HG02852 (cell line): ENCODE measurements at regions not wholly inside any gene's neighbourhood (a gene's known extent, or its start where the extent isn't known, plus 50 kb on each side); places are given as distances from the start of the nearest gene placed in this dataset.
"Not testable (repeated sequence)": the region's sequence is repeated elsewhere in the genome, so short reads cannot be mapped to it uniquely, and the experiment has no call there.

ENCODE experiments used
- ATAC-seq: cut with Tn5 transposase; IDR thresholded peaks from one replicate; pipeline ENCODE4 v1.9.1; 2021; ENCODE audit warnings: mild to moderate bottlenecking, moderate library complexity; ENCODE audit not compliant: unreplicated experiment

DNA sequence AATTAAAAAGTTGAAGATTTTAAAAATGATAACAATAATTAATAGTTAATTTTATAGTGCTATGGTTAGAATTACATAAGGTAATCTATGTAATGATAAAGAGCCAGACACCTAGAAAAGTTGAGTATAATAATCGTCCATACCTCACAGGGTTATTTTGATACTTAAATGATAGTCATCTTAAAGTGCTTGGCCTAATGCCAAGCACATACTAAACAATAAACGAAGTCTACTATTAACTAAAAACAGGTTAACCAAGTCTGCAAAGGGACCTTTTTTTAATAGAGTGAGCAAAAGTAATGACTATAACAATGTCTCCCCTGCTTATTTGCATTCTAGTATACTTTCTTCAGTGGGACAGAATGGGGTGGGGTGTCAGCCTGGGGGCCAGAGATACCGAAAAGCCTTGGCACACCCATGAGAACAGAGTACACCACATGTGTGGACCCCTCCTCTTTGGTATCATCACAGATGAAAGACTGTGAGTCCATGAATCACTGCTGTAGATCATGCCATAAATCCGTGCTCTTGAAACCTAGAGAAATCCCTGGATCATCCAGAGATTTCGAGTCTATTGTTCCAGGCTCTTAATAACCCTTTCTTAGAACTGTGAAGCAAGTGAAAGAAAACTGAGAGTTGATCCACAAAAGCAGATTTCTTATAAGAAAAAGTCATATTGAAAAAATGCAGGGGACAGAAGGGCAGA, 249.5 kb downstream of the PRELID2 start:
- ATAC-seq: no peak

GRCh38 chr5:145579301-145579700, 255.8 kb downstream of the PRELID2 start:
- no peak for ATAC-seq

- no peak for ATAC-seq
Observed at GRCh38 chr5:145574889-145575573, 260.1 kb downstream of the PRELID2 start.

GRCh38 chr5:145568581-145568980, 266.6 kb downstream of the PRELID2 start:
- ATAC-seq: no peak

DNA sequence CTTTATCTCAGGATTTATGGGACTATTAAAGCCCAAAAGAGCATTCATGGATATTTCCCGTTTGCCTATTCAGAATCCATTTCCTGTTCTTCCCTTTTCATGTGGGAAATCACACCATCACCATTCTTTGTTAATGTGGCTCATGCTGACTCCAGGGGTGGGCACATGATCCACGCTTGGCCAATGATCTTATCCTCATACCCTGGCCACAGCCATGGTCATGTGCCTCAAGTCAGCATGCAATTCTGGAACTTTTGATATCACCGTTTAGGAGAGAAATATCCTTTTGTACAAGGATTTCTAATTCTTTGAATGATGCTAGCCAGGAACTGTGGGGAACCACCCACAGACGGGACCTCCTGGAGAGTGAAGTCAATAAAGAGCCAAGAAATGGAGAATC, 272.2 kb downstream of the PRELID2 start:
- no peak for ATAC-seq

DNA sequence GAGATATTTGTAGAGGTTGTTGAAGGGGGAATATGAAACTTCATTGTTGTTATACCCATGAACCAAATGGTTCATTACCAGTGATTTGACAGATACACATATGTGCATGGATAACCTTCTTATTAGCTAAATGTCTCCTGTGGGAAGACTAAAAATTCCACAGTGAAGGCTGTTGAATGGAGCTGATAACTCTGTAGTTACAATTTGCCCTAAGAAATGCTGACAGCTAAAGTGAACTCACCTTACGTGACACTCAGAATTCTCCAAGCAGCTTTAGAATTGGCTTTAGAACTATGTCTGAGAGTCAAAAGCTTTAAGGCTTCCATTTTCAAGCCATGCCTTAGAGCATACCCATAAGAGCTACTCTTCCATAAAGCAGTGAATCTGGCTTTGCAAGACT, 276.9 kb downstream of the PRELID2 start:
- ATAC-seq: no peak

GRCh38 chr5:145557345-145557744, 277.8 kb downstream of the PRELID2 start:
- no peak for ATAC-seq

DNA sequence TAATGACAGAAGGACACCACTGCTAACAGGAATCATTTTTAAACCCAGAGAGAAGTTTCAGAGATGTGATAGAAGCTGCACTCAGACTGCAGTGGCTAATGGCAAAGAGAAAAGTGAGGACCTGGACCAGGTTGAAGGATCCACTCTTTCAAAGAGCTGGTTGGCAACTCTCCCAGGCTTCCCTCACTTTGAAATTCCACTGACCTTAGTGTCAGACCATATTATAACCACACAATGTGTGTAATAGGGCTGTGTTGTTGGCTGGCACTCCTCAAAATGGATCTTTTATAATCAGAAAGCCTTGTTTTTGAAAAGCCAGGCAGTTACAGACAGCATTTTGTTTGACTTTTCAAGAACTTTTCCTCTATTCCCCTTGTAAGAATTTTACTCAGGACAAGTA, 280.7 kb downstream of the PRELID2 start:
- no peak for ATAC-seq

DNA sequence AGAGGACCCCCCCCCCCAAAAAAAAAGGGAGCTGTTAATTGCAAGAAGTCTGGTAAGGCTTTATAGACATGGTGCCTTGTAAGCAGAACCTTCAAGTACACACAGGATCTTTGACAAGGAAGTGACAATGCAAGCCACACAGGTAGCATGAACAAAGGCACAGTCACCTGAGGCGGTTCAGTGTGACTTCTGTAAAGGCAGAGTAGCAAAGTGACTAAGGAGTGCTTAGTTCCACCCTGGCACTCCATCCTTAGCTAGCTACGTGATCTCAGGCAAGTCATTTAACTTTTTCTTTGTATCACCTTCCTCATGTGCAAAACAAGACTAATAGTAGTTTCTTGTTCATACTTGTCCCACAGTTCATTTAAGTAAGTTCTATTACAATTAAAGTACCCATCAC, 282.0 kb downstream of the PRELID2 start:
- ATAC-seq: no peak

GRCh38 chr5:145551714-145552113, 283.4 kb downstream of the PRELID2 start:
- no peak for ATAC-seq

- ATAC-seq: no peak
Observed at GRCh38 chr5:145548097-145548496, 287.0 kb downstream of the PRELID2 start.

DNA sequence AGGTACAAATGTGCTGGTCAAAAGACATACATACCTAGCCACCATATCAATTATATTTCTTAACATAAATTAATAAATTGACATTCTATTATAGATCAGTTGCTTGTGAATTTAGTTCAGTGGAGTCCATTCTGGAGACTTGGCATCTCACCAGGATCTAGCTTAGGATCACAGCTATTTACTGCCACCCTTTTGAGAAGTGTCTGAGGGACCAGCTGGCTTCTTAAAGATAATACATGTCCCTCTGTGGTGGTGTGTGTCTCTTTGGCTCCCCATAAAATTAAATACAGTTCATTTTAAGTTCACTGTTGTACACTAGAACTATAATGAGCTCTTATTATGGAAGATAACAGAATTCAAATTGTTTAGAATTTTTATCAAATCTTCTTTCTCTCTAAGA, 290.7 kb downstream of the PRELID2 start:
- no peak for ATAC-seq

GRCh38 chr5:145543968-145544367, 291.2 kb downstream of the PRELID2 start:
- no peak for ATAC-seq

GRCh38 chr5:145540375-145540774, 294.8 kb downstream of the PRELID2 start:
- ATAC-seq: no peak

DNA sequence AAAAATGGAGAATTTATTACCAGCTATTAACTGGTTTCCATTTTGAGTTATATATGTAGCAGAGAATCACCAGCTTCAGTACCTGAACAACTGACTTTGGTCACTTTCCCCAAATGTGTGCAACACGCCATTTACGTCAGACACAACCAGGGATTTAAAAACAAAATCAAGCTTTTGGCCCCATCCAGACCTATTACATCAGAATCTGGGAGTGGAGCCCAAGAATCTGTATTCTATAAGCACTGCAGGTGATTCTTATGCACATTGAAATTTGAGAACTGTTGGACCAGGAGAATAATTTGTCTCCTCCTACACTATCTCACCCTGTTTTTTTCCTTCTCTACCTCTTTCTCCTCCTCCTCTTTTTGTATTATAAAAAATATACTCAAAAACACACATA, 295.9 kb downstream of the PRELID2 start:
- no peak for ATAC-seq

DNA sequence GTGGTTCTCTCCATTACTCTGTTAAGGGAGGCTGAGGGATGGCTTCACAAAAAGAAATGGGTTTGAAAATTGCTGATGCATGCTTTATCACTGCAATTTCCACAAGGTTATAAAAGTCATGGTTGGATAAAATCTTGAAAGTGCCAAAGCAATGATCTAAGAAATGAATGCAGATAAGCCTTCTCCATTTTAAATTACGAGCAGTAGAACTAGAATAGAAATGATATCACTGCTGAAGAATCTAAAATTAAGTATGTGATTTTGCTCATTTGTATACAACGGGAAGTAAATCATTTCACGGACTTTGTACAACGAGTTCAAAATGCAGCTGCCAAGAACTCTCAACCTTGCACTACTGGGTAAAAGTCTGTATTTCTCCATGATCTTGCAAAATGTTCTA, 299.0 kb downstream of the PRELID2 start:
- no peak for ATAC-seq

DNA sequence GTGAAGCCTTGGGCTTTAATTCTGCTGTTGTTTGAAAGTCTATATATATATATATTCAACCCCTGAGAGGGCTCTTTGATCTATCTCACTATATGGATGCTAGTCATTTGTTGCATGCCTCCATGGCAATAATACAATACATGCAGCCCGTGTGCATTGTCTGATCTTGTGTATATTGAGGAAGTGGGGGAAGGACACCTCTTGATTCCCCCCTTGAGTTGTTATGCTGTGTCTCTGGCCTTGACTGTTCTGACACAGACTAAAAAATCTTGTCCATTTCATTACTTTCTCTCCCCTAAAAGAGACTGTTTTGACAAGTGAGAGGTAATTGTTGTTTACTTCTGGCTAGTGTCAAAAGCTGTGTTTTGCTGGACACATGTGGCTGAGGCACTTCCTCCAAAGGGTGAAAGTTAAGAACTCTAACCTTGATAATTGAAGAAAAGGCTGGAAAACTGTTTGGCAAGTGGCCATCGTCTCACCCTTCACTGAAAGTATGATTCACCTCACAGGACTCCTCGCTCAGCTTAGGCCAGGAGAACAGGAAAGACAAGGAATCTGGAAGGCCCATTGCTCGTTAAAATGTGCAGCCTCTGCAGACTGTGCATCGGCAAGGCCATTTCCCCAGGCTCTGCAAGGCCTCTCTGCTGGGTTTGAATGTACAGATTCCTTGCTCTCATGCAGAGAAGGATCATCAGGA, 304.0 kb downstream of the PRELID2 start:
- no peak for ATAC-seq

- ATAC-seq: no peak
Observed at GRCh38 chr5:145521523-145521922, 313.6 kb downstream of the PRELID2 start.

DNA sequence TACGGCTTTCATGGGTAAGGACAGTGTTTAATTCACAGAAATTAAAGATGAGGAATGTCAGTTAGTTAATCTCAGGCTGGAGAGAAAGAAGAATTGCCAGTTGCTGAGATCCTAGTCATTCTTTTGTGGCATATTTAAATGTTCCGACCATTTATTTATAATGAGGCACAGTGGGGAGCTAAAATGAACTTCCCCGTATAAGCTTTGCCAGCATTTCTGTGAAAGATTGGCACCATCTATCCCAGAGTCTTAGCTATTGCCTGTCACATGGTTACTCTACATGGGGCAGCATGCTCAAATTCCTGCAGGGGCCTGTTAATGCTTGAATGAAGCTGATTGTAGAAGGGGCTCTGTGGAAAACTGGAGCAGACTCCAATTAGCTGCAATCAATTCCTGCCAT, 314.1 kb downstream of the PRELID2 start:
- ATAC-seq: no peak

GRCh38 chr5:145520335-145520734, 314.8 kb downstream of the PRELID2 start:
- ATAC-seq: no peak

GRCh38 chr5:145517588-145517987, 317.6 kb downstream of the PRELID2 start:
- not testable (repeated sequence) for ATAC-seq

DNA sequence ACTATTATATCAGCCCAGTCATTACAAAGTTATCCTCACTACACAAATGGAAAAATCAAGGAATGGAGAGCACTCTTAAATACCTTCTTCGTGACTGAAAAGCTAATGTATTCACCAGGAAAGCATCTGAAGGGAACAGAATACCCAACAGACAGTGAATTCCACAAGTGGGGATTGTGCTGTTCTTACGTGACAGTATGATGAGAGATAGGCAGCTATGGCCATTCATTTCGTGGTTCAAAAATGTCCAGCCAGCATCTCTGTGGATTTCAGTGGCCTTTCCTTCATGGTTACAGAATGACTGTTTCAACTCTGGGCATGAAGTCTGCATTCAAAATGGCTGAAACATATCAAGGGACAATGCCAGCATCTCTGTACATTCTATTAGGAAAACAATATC, 323.8 kb downstream of the PRELID2 start:
- ATAC-seq: no peak
